ENCODE measurements at regions not wholly inside any gene's neighbourhood (a gene's known extent, or its start where the extent isn't known, plus 50 kb on each side); places are given as distances from the start of the nearest gene placed in this dataset.

- TF ChIP-seq CTCF (IDR thresholded peaks at IDR 0.05; ENCODE audit: low read depth, low read length): no peak
- TF ChIP-seq EZH2phosphoT487 (IDR thresholded peaks at IDR 0.05; ENCODE audit: low read depth): no peak
Measured at GRCh38 chr13:48603375-48603774, 50.4 kb upstream of the CYSLTR2 start.

Measured in OCI-LY3 (cell line).